ENCODE measurements at regions not wholly inside any gene's neighbourhood (a gene's known extent, or its start where the extent isn't known, plus 50 kb on each side); places are given as distances from the start of the nearest gene placed in this dataset.

- H3K4me3 ChIP-seq (replicated peaks; ENCODE audit: low read depth, low read length), result no peak overlapping the region
- no peak for DNase-seq (ENCODE audit: extremely low read depth, low read depth)
- no peak for TF ChIP-seq CTCF (IDR thresholded peaks at IDR 0.05; ENCODE audit: low read depth, low read length, missing control alignments)
Measured at GRCh38 chr10:128896116-128896795, 570.8 kb upstream of the MGMT start.

- TF ChIP-seq CTCF (IDR thresholded peaks at IDR 0.05; ENCODE audit: low read depth, low read length, missing control alignments), result no peak
- no peak for DNase-seq (ENCODE audit: extremely low read depth, low read depth)
- no peak overlapping the region for H3K4me3 ChIP-seq (replicated peaks; ENCODE audit: low read depth, low read length)
Measured at GRCh38 chr10:128896963-128897362, 570.1 kb upstream of the MGMT start.

GRCh38 chr10:128897401-128898129, 569.5 kb upstream of the MGMT start:
- no peak for DNase-seq (ENCODE audit: extremely low read depth, low read depth)
- H3K4me3 ChIP-seq (replicated peaks; ENCODE audit: low read depth, low read length), result no peak overlapping the region
- no peak for TF ChIP-seq CTCF (IDR thresholded peaks at IDR 0.05; ENCODE audit: low read depth, low read length, missing control alignments)

- no peak overlapping the region for H3K4me3 ChIP-seq (replicated peaks; ENCODE audit: low read depth, low read length)
- no peak for TF ChIP-seq CTCF (IDR thresholded peaks at IDR 0.05; ENCODE audit: low read depth, low read length, missing control alignments)
- DNase-seq (ENCODE audit: extremely low read depth, low read depth), result no peak
Measured at GRCh38 chr10:128898133-128898915, 568.7 kb upstream of the MGMT start.

GRCh38 chr10:128898916-128899195, 568.2 kb upstream of the MGMT start:
- TF ChIP-seq CTCF (IDR thresholded peaks at IDR 0.05; ENCODE audit: low read depth, low read length, missing control alignments), result no peak
- DNase-seq (ENCODE audit: extremely low read depth, low read depth), result no peak
- no peak overlapping the region for H3K4me3 ChIP-seq (replicated peaks; ENCODE audit: low read depth, low read length)

GRCh38 chr10:128900456-128900855, 566.6 kb upstream of the MGMT start:
- TF ChIP-seq CTCF (IDR thresholded peaks at IDR 0.05; ENCODE audit: low read depth, low read length, missing control alignments), result no peak
- no peak for DNase-seq (ENCODE audit: extremely low read depth, low read depth)
- no peak overlapping the region for H3K4me3 ChIP-seq (replicated peaks; ENCODE audit: low read depth, low read length)

All from HFF-Myc (cell line).